Caco-2 (cell line): ENCODE measurements at regions not wholly inside any gene's neighbourhood (a gene's known extent, or its start where the extent isn't known, plus 50 kb on each side); places are given as distances from the start of the nearest gene placed in this dataset.

ENCODE experiments used
- BruUV-seq: library from RNA; stranded (reverse); fragments of 400-500 nt; replicated peaks from 2 replicates; lab custom pipeline; 2021; lab: Mats Ljungman, UMichigan
- CTCF ChIA-PET: fragments of 300-600 bp; sonication (Branson Sonifier 250); formaldehyde crosslinking; loops from one replicate; lab custom pipeline; 2022; ENCODE audit warnings: antibody characterized with exemption; lab: Charles Lee
- POLR2A ChIA-PET: fragments of 300-600 bp; sonication (Branson Sonifier 250); formaldehyde crosslinking; loops from one replicate; lab custom pipeline; 2022; ENCODE audit warnings: antibody characterized with exemption; lab: Charles Lee
- DNase-seq, 2 experiments: peaks; one replicate each; pipeline versions ENCODE4 v3.0.0 to v3.0.0-alpha.2; 2020 to 2022
- H3K27me3 ChIP-seq: replicated peaks from 2 replicates; pipeline ENCODE4 v1.6.0; 2011; ENCODE audit warnings: low read length; ENCODE audit not compliant: control insufficient read depth, insufficient read depth
- H3K36me3 ChIP-seq: 2 replicates; pipeline ENCODE4 v1.5.1; 2011; ENCODE audit warnings: low read length; ENCODE audit not compliant: control insufficient read depth, insufficient read depth
- H3K4me1 ChIP-seq: fragments of 250-450 bp; sonication (Bioruptor Pico); 2 replicates; pipeline ENCODE4 v1.5.1; 2020; ENCODE audit warnings: mild to moderate bottlenecking
- H3K4me3 ChIP-seq: 2 replicates; pipeline ENCODE4 v1.5.1; 2011; ENCODE audit warnings: low read depth, mild to moderate bottlenecking, control low read depth, low read length
- H3K9me3 ChIP-seq: fragments of 250-450 bp; sonication (Bioruptor Pico); 2 replicates; pipeline ENCODE4 v1.5.1; 2020; ENCODE audit warnings: mild to moderate bottlenecking, moderate library complexity
- H3K27ac Mint-ChIP-seq: one replicate; pipeline ENCODE4 v1.8.0; 2022; ENCODE audit warnings: mixed read lengths; ENCODE audit not compliant: unreplicated experiment
- H3K27me3 Mint-ChIP-seq: one replicate; pipeline ENCODE4 v1.8.0; 2022; ENCODE audit warnings: mixed read lengths; ENCODE audit not compliant: insufficient read depth, unreplicated experiment
- H3K36me3 Mint-ChIP-seq: one replicate; pipeline ENCODE4 v1.8.0; 2022; ENCODE audit warnings: mild to moderate bottlenecking, mixed read lengths; ENCODE audit not compliant: insufficient read depth, unreplicated experiment
- H3K4me1 Mint-ChIP-seq: one replicate; pipeline ENCODE4 v1.8.0; 2022; ENCODE audit warnings: low read depth, mixed read lengths; ENCODE audit not compliant: unreplicated experiment
- H3K4me3 Mint-ChIP-seq: one replicate; pipeline ENCODE4 v1.8.0; 2022; ENCODE audit warnings: mild to moderate bottlenecking, moderate library complexity, mixed read lengths; ENCODE audit not compliant: unreplicated experiment
- H3K9me3 Mint-ChIP-seq: one replicate; pipeline ENCODE4 v1.8.0; 2022; ENCODE audit warnings: mixed read lengths; ENCODE audit not compliant: unreplicated experiment
- intact Hi-C: fragments of 100-400 bp; cut with micrococcal nuclease; formaldehyde crosslinking; loops from one replicate; pipeline ENCODE4 v1.10.0; 2022; ENCODE audit not compliant: unreplicated experiment
- TF ChIP-seq, protein P1 (sequence below), 2 experiments: fragments of 200-600 bp in 1 of 2; IDR thresholded peaks; 1 replicate in 1 of 2; 2 replicates in 1 of 2; pipeline versions ENCODE4 v1.5.1 to v1.8.0; 2011 to 2022; ENCODE audit warnings: antibody characterized with exemption in 1 of 2, control low read depth in 1 of 2, inconsistent platforms in 1 of 2, low read depth in 1 of 2, low read length in 1 of 2, mild to moderate bottlenecking in 1 of 2, moderate library complexity in 1 of 2; ENCODE audit not compliant: insufficient read depth in 1 of 2, severe bottlenecking in 1 of 2, unreplicated experiment in 1 of 2

DNA sequence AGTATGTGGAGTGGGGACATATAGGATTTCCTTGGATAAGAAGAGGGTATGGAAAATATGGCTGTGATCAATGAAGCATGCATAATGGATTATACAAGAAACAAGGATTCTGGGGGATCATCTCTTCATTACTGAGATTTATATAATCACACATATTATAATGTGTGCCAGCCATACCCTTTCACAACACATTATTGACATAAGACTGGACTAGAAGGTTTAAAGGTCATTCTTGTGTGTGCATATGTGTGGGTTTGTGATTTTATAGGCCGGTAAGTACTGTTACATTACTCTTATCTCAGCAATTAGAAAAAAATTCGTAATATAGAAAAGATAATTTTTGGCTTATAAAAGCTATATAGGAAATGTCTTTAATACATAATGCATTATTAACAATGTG is 62.2 kb upstream of the DCC start:
- no peaks in the 10 kb centered on the region for H3K27me3 Mint-ChIP-seq
- ChIA-PET CTCF (no interaction called here), POLR2A (no interaction called here)
- H3K27me3 ChIP-seq, result no peaks in the 10 kb centered on the region
- H3K4me3 ChIP-seq, result no peak overlapping the region
- H3K4me1 ChIP-seq, result no peaks in the 10 kb centered on the region
- DNase-seq, result no peak
- BruUV-seq, result no TSS peak
- no peak overlapping the region for H3K4me3 Mint-ChIP-seq
- H3K9me3 Mint-ChIP-seq, result no peaks in the 10 kb centered on the region
- H3K36me3 ChIP-seq, result no peaks in the 10 kb centered on the region
- intact Hi-C loops, result no loop called here
- H3K9me3 ChIP-seq, result no peaks in the 10 kb centered on the region
- TF ChIP-seq, protein P1, sequence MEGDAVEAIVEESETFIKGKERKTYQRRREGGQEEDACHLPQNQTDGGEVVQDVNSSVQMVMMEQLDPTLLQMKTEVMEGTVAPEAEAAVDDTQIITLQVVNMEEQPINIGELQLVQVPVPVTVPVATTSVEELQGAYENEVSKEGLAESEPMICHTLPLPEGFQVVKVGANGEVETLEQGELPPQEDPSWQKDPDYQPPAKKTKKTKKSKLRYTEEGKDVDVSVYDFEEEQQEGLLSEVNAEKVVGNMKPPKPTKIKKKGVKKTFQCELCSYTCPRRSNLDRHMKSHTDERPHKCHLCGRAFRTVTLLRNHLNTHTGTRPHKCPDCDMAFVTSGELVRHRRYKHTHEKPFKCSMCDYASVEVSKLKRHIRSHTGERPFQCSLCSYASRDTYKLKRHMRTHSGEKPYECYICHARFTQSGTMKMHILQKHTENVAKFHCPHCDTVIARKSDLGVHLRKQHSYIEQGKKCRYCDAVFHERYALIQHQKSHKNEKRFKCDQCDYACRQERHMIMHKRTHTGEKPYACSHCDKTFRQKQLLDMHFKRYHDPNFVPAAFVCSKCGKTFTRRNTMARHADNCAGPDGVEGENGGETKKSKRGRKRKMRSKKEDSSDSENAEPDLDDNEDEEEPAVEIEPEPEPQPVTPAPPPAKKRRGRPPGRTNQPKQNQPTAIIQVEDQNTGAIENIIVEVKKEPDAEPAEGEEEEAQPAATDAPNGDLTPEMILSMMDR (IDR thresholded peaks at IDR 0.05; ENCODE audit: insufficient read depth in 1 of 2, low read depth in 1 of 2, low read length in 1 of 2, severe bottlenecking in 1 of 2, unreplicated experiment in 1 of 2), result no peak
- no peak overlapping the region for H3K27ac Mint-ChIP-seq
- no peaks in the 10 kb centered on the region for H3K36me3 Mint-ChIP-seq
- no peaks in the 10 kb centered on the region for H3K4me1 Mint-ChIP-seq

DNA sequence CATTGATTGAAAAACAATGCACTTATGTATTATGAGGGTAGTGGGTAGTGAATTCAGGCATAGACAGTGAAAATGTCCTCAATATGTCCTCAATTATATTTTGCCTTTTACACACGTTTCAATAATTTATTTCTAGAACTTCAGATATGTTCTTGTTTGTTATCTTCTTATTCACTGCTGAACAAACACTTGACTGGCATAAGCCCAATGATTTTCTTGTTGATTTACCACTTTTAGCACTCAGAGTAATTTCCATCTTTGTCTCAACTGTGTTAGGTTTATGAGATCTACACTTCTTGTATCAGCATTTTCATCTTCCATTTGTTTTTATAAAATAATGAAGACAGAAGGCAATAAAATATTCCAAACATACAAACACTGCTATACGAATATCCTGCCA is 61.8 kb upstream of the DCC start:
- CTCF ChIA-PET, result no interaction called here
- no peaks in the 10 kb centered on the region for H3K27me3 Mint-ChIP-seq
- POLR2A ChIA-PET, result no interaction called here
- no peaks in the 10 kb centered on the region for H3K9me3 Mint-ChIP-seq
- no peak for DNase-seq
- H3K36me3 Mint-ChIP-seq, result no peaks in the 10 kb centered on the region
- H3K27me3 ChIP-seq, result no peaks in the 10 kb centered on the region
- H3K4me3 Mint-ChIP-seq, result no peak overlapping the region
- no peaks in the 10 kb centered on the region for H3K9me3 ChIP-seq
- no peak overlapping the region for H3K4me3 ChIP-seq
- H3K4me1 Mint-ChIP-seq, result no peaks in the 10 kb centered on the region
- BruUV-seq, result no TSS peak
- no peak overlapping the region for H3K27ac Mint-ChIP-seq
- H3K4me1 ChIP-seq, result no peaks in the 10 kb centered on the region
- intact Hi-C loops, result no loop called here
- TF ChIP-seq, protein P1 (IDR thresholded peaks at IDR 0.05; ENCODE audit: insufficient read depth in 1 of 2, low read depth in 1 of 2, low read length in 1 of 2, severe bottlenecking in 1 of 2, unreplicated experiment in 1 of 2), result no peak
- no peaks in the 10 kb centered on the region for H3K36me3 ChIP-seq

DNA sequence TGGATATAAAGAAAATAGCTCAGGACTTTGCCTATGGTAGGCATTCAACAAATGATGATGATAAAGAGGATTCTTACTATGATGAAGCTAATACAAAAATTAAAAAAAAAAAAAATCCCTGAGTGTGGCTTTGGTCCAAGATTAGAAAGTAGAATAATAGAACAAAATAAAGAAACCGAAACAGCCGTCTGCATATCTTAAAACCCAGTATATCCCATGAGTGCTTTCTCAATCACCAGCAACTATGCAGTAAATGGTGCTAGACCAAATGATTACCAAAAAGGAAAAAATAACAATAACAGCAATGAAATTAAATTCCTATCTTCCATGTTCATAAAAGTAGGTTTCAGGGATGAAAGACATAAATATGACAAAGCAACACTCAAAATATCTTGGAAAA is 59.3 kb upstream of the DCC start:
- TF ChIP-seq, protein P1 (IDR thresholded peaks at IDR 0.05; ENCODE audit: insufficient read depth in 1 of 2, low read depth in 1 of 2, low read length in 1 of 2, severe bottlenecking in 1 of 2, unreplicated experiment in 1 of 2), result no peak
- no peaks in the 10 kb centered on the region for H3K4me1 Mint-ChIP-seq
- ChIA-PET CTCF (no interaction called here), POLR2A (no interaction called here)
- H3K27me3 Mint-ChIP-seq, result no peaks in the 10 kb centered on the region
- no peak for DNase-seq
- Histone ChIP-seq H3K4me3 (no peak overlapping the region), H3K4me1 (no peaks in the 10 kb centered on the region), H3K27me3 (no peaks in the 10 kb centered on the region), H3K36me3 (no peaks in the 10 kb centered on the region), H3K9me3 (no peaks in the 10 kb centered on the region)
- H3K27ac Mint-ChIP-seq, result no peak overlapping the region
- H3K9me3 Mint-ChIP-seq, result no peaks in the 10 kb centered on the region
- no peaks in the 10 kb centered on the region for H3K36me3 Mint-ChIP-seq
- BruUV-seq, result no TSS peak
- H3K4me3 Mint-ChIP-seq, result no peak overlapping the region
- intact Hi-C loops, result no loop called here
